HG03432 (cell line): ENCODE measurements at regions not wholly inside any gene's neighbourhood (a gene's known extent, or its start where the extent isn't known, plus 50 kb on each side); places are given as distances from the start of the nearest gene placed in this dataset.

ENCODE experiments used
- ATAC-seq: cut with Tn5 transposase; IDR thresholded peaks from one replicate; pipeline ENCODE4 v1.9.1; 2021; ENCODE audit warnings: mild to moderate bottlenecking, moderate library complexity; ENCODE audit not compliant: unreplicated experiment

DNA sequence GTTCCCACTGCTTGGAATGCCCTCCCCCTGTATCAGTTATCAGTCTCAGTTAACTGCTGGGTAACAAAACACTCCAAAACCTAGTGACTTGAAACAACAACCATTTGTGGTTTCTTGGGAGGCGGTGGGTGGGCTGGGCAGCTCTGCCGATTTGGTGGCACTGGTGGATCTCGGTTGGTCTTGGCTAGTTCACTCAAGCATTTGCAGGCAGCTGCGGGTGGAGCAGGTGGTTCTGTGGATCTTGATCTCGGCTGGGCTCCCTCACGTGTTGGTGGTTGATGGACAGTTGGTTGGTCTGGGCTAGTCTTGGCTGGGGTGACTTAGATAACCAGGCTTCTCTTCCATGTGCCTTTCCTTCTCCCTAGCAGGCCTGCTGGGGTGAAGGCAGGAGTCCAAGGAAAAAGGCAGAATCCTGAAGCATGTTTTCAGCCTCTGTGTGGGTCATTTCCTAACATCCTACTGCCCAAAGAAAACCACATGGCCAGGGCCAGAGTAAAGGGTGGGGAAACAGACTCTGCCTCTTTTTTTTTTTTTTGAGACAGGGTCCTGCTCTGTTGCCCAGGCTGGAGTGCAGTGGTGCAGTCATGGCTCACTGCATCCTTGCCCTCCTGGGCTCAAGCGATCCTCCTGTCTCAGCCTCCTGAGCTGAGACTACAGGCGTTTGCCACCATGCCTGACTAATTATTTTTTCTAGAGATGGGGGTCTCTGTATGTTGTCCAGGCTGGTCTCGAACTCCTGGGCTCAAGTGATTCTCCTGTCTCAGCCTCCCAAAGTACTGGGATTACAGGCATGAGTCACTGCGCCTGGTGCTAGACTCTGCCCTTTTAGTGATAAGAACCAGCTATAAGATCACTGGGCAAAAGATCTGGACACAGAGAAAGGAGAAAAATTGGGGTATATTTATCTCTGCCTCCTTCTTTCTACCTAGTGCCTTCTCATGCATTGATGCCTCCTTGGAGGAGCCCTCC lies 183.7 kb downstream of the RGS3 start:
- ATAC-seq = no peak

DNA sequence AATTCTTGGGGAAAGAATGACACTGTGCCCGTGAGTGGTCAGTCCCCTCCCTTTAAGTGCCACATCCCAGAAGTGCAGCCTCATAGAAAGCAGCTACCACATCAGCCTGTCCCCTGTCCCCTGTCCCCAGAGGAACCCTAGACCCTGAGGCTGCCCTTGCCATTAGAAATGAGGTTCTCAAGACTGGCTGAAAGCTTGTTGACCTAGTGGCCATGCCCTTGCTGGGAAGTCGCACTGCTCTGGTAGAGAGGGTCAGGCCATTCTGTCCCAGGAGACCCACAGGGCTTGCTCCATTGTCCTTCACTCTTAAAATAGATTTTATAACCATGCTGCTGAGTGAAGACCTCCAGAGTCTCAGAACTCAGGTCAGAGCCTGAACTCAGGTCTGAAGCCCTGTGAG lies 184.5 kb downstream of the RGS3 start:
- no peak for ATAC-seq

DNA sequence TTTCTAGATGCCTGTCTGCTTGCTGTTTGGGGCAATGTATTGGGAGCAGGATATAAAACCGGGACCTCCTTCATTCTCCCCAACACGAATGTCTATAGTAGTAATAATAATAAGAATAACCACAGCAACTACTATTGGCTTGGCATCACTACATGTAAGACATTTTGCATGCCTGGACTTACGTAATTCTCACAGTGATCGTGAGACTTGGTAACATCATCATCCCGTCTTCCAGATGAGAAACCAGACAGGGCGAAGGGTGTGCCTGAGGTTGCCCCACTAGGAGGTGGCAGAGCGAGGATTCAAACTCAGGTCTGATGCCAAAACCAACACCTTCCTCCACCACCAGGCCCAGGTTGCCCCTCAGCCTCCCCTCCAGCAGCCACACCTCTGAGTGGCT lies 185.1 kb downstream of the RGS3 start:
- ATAC-seq = no peak

DNA sequence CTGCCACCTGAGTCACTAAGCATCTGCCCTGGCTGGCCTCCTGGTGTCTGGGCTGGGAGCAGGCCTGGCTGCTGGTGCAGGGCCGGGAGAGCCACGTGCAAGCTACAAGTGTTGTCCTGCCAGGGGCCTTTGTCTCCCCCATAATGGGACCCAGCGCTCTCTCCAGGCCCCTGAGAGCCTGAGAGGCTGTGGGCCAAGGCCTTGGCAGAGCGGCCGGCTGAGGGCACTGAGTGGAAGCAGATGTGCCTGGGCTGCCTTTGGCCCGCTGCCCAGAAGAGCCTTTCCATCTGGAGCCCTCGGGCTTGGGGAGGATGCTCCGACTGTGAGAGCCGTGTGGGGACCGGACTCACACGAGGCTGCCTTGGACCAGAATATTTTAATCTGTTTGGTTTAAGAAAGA lies 185.5 kb downstream of the RGS3 start:
- no peak for ATAC-seq

DNA sequence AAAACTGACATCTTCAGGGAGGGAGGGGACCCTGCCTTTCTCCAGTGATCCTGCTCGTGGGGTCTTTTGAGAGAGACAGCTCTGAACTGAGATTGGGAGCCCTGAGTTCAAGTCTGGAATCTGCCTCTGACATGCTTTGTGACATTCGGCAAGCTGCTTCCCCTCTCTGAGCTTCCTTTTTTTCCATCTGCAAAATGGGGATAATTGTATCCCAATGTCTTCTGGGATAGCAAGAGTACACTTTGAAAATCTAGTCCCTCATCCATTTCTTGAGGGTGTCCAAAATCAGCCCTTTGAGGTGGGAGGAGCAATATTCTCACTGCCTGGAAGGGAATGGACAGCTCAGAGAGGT lies 186.3 kb downstream of the RGS3 start:
- ATAC-seq = no peak

DNA sequence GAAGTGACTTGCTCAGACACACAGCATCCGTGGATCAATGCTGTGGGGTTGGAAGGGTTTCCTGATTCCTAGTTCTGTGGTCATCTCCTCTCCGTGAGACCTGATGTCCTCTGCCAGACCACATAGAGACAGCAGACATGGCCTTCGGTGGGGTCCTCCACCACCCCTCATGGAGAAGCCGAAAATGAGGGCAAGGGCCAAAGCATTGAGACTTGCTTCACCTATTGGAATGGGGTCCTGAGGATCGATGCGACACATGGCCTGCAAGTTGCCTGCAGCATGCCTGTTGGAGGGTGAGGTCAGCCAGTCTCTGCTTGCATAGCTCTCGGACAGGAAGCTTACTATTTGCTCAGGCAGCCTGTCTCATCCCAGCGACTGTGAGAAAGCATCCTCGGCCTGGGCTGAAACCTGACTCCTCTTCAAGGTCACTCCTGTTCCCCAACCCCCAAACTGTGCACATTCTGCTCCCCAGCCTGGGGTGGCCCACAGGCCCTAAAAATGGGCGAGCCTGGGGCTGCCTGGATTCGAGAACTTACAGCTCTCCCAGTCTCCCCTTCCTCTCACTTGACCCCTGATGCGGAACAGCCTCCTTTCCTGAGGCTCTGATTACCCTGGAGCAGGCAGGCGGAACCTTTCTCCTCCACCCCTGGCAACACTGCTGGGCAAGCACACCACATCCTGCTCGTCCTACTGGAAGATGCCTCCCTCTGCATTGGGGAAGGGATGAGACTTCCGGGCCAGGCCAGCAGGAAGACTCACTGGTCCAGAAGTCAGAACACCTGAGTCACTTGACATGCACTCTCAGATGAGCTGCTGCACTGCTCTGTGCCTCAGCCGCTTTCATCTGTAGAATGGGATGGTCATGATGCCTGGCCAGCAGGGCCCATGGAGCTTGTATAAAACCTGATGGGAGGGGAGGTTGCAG lies 186.9 kb downstream of the RGS3 start:
- no peak for ATAC-seq

DNA sequence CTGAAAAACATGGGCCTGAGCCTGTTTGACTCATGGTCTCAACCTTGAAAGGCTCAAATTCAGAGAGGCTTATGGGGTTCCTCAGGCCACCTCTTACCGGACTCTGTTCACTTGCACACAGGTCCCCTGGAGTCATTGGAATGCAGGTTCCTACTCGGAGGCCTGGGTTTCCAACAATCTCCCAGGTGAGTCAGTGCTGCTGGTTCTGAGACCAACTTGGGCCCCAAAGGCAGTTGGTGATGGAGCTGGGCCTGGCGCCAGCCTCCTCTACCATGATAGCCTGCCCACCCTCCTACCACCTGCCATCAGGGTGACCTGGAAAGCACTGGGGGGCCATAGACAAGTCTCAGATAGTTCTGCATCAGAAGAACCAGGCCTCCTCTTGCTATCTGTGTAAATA lies 188.4 kb downstream of the RGS3 start:
- no peak for ATAC-seq

DNA sequence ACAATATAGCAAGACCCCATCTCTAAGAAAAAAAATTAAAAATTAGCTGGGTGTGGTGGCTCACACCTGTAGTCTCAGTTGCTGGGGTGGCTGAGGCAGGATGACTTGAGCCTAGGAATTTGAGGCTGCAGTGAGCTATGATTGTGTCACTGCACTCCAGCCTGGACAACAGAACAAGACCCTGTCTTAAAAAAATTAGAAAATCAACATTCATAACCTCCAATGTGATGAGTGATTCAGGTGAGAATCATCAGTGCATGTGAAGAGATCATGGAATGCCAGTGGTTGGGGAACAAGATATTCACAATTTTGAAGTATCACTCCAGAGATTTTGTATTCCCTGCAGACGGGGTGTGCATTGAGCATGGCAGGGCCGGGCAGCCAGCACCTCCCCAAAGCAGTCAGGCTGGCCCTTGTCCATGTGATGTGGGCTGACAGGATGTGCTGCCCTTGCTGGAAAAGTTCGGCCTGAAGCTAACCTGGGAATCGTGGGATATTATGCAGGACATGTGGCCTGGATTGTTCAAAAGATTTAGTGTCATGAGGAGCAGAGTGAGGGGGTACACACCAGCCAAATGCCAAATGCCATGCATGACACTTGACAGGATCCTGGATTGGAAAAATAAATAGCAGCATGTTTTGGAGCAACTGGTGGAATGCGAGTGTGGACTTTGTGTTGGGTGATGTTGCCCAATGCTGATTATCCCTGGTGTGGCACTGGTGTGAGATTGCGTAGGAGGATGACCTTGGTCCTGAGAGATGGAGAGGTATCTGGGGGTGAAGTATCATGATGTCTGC lies 189.0 kb downstream of the RGS3 start:
- no peak for ATAC-seq

DNA sequence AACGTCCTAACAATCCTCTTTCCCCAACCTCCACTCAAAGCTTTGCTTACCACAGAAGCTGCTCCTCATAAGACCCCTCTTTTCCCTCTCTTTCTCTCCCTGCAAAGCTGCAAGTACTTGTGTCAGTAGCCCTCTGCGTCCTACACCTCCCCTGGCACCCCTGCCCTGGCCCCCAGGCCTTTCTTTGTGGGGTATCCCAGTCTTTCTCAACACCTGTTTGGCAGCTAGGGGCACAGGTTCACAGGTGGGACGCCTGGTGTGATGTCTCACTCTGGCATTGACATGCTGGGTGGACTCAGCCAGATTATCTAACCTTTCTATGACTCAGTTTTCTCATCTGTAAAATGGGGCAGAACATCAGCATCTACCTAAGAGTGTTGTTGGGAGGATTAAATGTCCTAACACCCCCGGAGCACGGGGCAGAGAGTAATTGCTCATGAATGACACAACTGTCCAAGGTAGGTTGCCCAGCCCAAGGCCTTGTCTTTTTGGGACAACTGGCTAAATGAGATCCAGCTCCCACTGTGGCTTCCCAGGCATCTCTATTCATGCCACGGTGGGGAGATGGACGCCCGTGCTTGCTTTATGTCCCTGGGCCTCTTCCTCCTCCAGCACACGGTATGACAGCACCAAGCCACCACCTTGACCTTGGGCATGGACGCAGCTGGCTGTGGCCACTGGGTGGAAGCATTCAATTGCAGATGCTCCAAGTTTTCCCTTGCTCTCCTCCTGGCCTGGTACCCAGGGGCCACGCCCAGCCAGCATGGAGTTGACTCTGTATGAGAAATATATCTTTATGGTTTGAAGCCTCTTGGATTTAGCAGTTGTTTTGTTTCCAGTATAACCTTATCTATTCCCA lies 190.4 kb downstream of the RGS3 start:
- no peak for ATAC-seq

DNA sequence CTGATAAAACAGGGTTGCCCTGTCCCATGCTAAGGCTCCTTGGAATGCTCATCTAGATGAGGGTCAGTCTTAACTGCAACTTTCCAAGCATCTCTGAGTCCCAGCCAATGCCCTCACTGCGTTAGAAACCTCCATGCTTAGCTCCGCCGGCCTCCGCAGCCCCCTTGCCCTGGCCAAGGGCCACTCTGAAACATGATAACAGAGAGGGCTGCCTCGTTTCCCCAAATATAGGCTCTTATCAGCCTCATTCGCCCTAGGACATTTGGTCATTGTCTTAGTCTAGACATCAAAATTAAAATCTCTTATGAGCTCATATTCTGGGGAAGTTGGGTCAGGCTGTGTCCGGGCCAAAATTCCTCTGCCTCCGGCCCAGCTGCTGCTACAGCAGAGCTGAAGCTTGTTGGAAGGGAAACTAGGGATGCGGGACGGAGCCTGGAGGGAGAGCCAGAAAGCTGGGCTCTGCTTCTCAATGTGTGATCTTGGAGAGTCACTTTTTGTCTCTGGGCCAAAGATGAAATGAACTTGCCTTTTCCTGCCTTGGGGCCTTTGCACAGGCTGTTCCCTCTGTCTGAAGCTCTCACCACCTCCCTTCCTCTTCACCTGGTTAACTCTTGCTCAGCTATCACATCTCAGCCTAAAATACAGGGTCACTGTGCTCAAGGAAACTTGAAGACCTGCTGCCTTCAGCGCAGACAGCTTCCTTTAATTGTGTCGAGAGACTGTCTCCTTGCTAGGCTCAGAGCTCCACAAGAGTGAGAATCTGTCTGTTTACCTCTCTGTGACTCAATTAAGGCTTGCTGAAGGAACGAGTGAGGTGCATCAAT lies 191.3 kb downstream of the RGS3 start:
- no peak for ATAC-seq

DNA sequence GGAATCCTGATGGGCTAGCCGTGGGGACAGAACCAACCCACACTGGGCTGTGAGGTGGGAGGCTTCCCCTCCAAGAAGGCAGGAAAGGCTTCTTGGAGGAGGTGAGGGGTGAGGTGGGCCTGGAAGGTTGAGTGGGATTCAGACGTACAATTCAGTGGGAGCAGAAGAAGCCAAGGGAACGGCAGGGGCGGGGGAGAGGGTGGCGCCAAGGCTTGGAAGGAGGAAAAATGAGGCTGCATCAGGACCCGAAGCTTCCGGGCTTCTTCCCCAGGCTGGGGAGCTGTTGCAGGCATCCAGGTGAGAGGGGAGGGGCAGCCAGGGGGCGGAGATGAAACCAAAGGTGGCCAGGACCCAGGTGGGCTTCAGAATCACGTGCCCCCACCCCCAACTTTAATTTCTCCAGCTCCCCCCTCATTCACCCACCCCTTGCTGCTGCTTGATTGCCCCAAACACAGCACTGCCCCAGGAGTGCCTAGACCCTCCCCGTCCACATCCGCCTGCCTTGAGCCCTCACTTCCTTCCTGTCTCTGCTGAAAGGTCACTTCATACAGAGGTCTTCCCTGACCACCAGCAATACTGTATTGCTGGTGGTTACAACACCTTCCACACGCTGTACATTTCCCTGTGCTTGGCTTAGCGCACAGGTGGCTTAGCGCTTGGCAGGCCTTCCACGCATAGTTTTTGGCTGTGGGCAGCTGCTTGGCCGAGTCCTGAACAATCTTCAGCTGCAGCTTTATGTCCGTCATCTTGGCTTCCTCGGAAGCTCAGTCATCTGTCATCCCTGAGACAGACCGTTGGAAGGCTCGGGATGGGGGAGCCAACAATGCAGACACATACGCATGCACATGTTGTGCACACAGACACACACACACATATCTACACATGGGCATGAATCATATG lies 193.5 kb downstream of the RGS3 start:
- ATAC-seq = no peak

DNA sequence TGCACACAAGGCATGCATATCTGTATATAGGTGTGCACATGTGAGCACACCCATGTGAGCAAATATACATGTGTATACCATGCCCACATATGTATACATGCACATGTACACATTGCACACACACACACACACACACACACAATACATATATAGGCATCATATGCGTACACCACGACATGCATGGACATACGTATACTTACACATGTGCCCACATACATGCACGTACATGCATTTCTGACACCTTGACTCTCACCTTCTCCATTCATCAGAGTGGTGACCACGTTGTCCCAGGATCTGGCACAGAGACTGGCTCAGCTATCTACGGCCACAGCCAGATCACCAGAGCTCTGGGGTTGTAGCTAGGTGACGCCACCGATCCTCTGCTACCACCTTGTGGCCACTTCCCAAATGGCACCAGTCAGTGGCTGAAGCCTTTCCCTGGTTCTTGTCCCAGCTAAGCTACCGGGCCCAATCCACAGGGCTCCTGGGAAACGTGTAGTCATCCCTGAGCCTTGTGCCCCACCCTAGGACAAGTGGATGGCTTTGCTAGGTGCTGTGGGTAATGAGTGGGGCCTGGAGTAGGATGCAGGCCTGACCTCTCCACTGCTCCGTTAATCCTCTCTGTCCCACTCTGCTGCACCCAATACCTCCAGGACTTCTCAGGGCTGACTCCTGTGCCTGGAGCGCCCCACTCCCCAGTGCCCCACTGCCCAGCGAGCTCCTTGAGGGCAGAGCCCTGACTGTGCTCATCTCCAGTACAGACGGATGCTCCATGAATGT lies 194.4 kb downstream of the RGS3 start:
- peak; percentile 87 for ATAC-seq

DNA sequence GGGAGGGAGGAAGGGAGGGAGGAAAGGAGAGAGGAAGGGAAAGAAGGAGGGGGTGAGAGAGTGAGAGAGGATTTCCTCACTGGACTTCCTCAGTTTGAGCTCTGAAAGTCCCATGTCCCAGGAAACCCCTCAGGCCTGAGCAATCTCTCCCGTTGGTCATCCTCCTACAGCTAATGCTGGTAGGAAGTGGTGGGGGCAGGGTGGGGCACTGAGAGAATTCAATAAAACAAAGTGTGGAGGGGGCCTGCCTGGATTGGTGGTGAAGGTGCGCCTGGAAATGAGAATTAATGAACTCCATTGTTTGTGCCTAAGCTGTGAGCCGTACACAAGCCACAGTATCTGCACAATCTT lies 195.0 kb downstream of the RGS3 start:
- ATAC-seq = no peak

DNA sequence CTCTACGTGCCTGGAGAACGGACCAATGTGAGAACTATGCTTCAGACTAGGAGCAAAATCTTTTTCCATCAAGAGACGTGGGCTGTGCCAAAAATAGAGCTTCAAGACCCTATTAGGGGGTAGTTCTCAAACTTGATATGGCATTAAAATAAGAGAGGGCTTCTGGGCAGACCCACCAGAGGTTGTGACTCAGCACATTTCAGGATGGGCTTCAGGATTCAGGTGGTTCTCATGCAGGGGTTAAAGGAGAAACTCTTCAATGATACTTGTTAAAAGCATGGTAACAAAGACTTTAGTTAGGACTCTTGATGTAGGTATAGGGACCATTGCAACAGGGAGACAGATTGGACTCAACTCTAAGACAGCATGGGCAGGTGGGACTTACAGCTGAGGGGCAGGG lies 195.5 kb downstream of the RGS3 start:
- no peak for ATAC-seq

DNA sequence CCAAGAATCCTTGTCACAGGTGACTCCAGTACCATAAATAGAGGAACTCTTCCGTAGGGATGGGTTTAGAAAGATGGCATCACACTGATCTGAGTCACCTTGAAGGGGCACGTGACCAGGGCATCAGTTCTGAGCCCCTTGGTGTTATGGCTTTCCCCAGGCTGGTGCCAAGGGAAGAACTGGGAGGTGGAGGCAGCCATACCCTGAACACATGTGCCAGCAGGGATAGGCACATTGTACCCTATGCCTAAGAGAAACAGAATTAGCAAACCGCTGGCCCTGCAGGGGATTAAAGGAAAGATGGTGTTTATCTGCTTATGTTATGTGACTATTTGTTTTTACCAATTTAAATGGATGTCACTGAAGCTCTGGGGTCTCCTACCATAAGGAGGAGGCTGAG lies 196.2 kb downstream of the RGS3 start:
- ATAC-seq = no peak

DNA sequence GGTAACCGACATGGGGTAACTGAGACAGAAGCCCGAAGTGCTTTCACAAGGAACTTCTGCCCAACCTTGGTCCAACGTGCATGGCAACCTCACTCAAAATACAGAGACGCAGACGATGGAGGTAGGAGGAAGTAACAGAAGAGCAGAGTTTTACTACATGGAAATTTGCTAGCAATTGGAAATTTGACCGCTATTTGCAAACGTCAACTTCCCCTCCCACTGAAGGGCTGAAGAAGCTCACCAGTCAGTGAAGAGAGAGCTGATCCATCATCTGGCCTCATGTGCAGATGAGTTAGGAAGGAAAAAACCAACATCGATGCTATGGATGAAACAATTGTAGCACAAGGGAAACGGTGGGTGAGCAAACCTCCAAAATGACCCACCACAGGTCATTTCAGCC lies 196.7 kb downstream of the RGS3 start:
- no peak for ATAC-seq

DNA sequence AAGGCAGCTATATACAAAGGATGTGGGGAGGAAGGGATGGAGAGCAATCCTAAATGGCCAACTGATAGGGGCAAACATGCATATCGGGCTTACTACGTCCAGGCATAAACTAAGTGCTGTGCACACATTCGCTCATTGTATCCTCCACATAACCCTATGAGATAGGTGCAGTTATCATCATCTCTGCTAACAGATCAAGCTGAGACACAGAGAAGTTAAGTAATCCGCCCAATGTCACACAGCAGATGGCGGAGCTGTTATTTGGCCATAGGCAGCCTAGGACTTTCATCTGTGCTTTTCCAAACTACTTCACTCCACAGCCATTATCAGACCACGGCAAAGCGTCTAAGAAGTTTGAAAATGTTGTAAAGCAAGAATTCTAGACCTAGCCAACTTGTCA lies 197.5 kb downstream of the RGS3 start:
- no peak for ATAC-seq
